Stimulated activated CD4-positive, alpha-beta T cell treated with anti-CD3 and anti-CD28 coated beads, Interleukin-1b, Interleukin-23, amount 100 ng/mL, for 1 hour (primary cell): ENCODE measurements at regions not wholly inside any gene's neighbourhood (a gene's known extent, or its start where the extent isn't known, plus 50 kb on each side); places are given as distances from the start of the nearest gene placed in this dataset.

ENCODE experiments used
- DNase-seq, 2 donors: peaks; one replicate each; pipeline ENCODE4 v3.0.0-alpha.2; 2020; ENCODE audit warnings: low read depth in 2 of 2

- no peak for DNase-seq
These were observed 224.0 kb upstream of the ZNF32 start for GRCh38 chr10:43872644-43873043.

- no peak for DNase-seq
These were observed 222.9 kb upstream of the ZNF32 start for GRCh38 chr10:43871545-43871944.

- DNase-seq, result no peak
These were observed 222.3 kb upstream of the ZNF32 start for GRCh38 chr10:43870968-43871439.

GRCh38 chr10:43869669-43870322 lies 221.1 kb upstream of the ZNF32 start:
- DNase-seq, result no peak

- DNase-seq, result no peak
These were observed 220.3 kb upstream of the ZNF32 start for GRCh38 chr10:43868952-43869351.

- DNase-seq, result no peak
These were observed 219.2 kb upstream of the ZNF32 start for GRCh38 chr10:43867667-43868565.

GRCh38 chr10:43867113-43867512 lies 218.4 kb upstream of the ZNF32 start:
- no peak for DNase-seq

- DNase-seq, result no peak
These were observed 218.0 kb upstream of the ZNF32 start for GRCh38 chr10:43866712-43867111.

- DNase-seq, result no peak
These were observed 216.8 kb upstream of the ZNF32 start for GRCh38 chr10:43865265-43866135.

- no peak for DNase-seq
These were observed 216.0 kb upstream of the ZNF32 start for GRCh38 chr10:43864656-43865055.

GRCh38 chr10:43863859-43864591 lies 215.3 kb upstream of the ZNF32 start:
- DNase-seq, result no peak

GRCh38 chr10:43863270-43863669 lies 214.6 kb upstream of the ZNF32 start:
- no peak for DNase-seq

GRCh38 chr10:43862756-43863155 lies 214.1 kb upstream of the ZNF32 start:
- no peak for DNase-seq

GRCh38 chr10:43861966-43862751 lies 213.5 kb upstream of the ZNF32 start:
- no peak for DNase-seq

GRCh38 chr10:43859016-43859525 lies 210.4 kb upstream of the ZNF32 start:
- DNase-seq, result no peak

- no peak for DNase-seq
These were observed 209.2 kb upstream of the ZNF32 start for GRCh38 chr10:43857931-43858315.

- DNase-seq, result no peak
These were observed 208.7 kb upstream of the ZNF32 start for GRCh38 chr10:43857206-43857930.

- DNase-seq, result no peak
These were observed 207.6 kb upstream of the ZNF32 start for GRCh38 chr10:43856299-43856698.

GRCh38 chr10:43855667-43856210 lies 207.1 kb upstream of the ZNF32 start:
- no peak for DNase-seq
